ENCODE measurements at regions not wholly inside any gene's neighbourhood (a gene's known extent, or its start where the extent isn't known, plus 50 kb on each side); places are given as distances from the start of the nearest gene placed in this dataset.
"Not testable (repeated sequence)": the region's sequence is repeated elsewhere in the genome, so short reads cannot be mapped to it uniquely, and the experiment has no call there.

GRCh38 chr11:96540875-96541274 is 151.1 kb downstream of the JRKL start:
- Histone ChIP-seq H3K18ac (ENCODE audit: low read length) (no peak overlapping the region), H2BK15ac (replicated peaks; ENCODE audit: low read depth) (no peak overlapping the region), H2BK120ac (ENCODE audit: low read depth, low read length) (no peak overlapping the region), H3K4me3 (ENCODE audit: low read length) (no peak overlapping the region), H3K36me3 (ENCODE audit: control insufficient read depth, insufficient read depth, low read length) (no peaks in the 10 kb centered on the region), H3K27ac (ENCODE audit: low read depth, low read length) (no peak overlapping the region), H2AK5ac (ENCODE audit: low read length) (no peak overlapping the region), H3K4ac (ENCODE audit: low read depth, low read length) (no peak overlapping the region), H4K8ac (ENCODE audit: low read depth, low read length) (no peak overlapping the region), H3K79me2 (ENCODE audit: control insufficient read depth, insufficient read depth, low read length) (no peaks in the 10 kb centered on the region), H4K5ac (ENCODE audit: low read length) (no peak overlapping the region), H3K4me1 (ENCODE audit: control insufficient read depth, low read depth, low read length) (no peaks in the 10 kb centered on the region), H3K23ac (ENCODE audit: low read length) (no peak overlapping the region), H3K9ac (ENCODE audit: low read length) (no peak overlapping the region), H3K79me1 (ENCODE audit: low read length) (no peaks in the 10 kb centered on the region), H2BK5ac (ENCODE audit: low read length) (no peak overlapping the region), H3K4me2 (ENCODE audit: low read length) (no peak overlapping the region), H3K27me3 (ENCODE audit: insufficient read depth, low read length, poor library complexity) (no peaks in the 10 kb centered on the region), H3K56ac (ENCODE audit: low read length) (no peak overlapping the region)
- no CpG with 5 or more reads among the region's 1 CpG for WGBS (ENCODE audit: extremely low coverage, insufficient coverage, low lambda C conversion rate)
- no peak for DNase-seq

GRCh38 chr11:96543177-96543576 is 153.4 kb downstream of the JRKL start:
- DNase-seq, result no peak
- Histone ChIP-seq H3K79me2 (ENCODE audit: control insufficient read depth, insufficient read depth, low read length) (no peaks in the 10 kb centered on the region), H3K4me1 (ENCODE audit: control insufficient read depth, low read depth, low read length) (no peaks in the 10 kb centered on the region), H2AK5ac (ENCODE audit: low read length) (no peak overlapping the region), H2BK5ac (ENCODE audit: low read length) (no peak overlapping the region), H3K79me1 (ENCODE audit: low read length) (no peaks in the 10 kb centered on the region), H2BK120ac (ENCODE audit: low read depth, low read length) (no peak overlapping the region), H2BK15ac (replicated peaks; ENCODE audit: low read depth) (no peak overlapping the region), H4K8ac (ENCODE audit: low read depth, low read length) (no peak overlapping the region), H3K4me2 (ENCODE audit: low read length) (no peak overlapping the region), H4K5ac (ENCODE audit: low read length) (no peak overlapping the region), H3K56ac (ENCODE audit: low read length) (no peak overlapping the region), H3K36me3 (ENCODE audit: control insufficient read depth, insufficient read depth, low read length) (no peaks in the 10 kb centered on the region), H3K23ac (ENCODE audit: low read length) (no peak overlapping the region), H3K4ac (ENCODE audit: low read depth, low read length) (no peak overlapping the region), H3K27me3 (ENCODE audit: insufficient read depth, low read length, poor library complexity) (no peaks in the 10 kb centered on the region), H3K9ac (ENCODE audit: low read length) (no peak overlapping the region), H3K4me3 (ENCODE audit: low read length) (no peak overlapping the region), H3K27ac (ENCODE audit: low read depth, low read length) (no peak overlapping the region), H3K18ac (ENCODE audit: low read length) (no peak overlapping the region)
- WGBS (ENCODE audit: extremely low coverage, insufficient coverage, low lambda C conversion rate), result no CpG with 5 or more reads among the region's 3 CpGs

GRCh38 chr11:96545192-96545591 is 155.4 kb downstream of the JRKL start:
- H2BK120ac ChIP-seq (ENCODE audit: low read depth, low read length); H3K79me2 ChIP-seq (ENCODE audit: control insufficient read depth, insufficient read depth, low read length); H3K27me3 ChIP-seq (ENCODE audit: insufficient read depth, low read length, poor library complexity); H4K5ac ChIP-seq (ENCODE audit: low read length); H4K8ac ChIP-seq (ENCODE audit: low read depth, low read length); H3K36me3 ChIP-seq (ENCODE audit: control insufficient read depth, insufficient read depth, low read length); H3K4me3 ChIP-seq (ENCODE audit: low read length); H3K4me2 ChIP-seq (ENCODE audit: low read length); H3K56ac ChIP-seq (ENCODE audit: low read length); H3K9ac ChIP-seq (ENCODE audit: low read length); H3K23ac ChIP-seq (ENCODE audit: low read length); H2BK5ac ChIP-seq (ENCODE audit: low read length); H3K79me1 ChIP-seq (ENCODE audit: low read length); H2BK15ac ChIP-seq (replicated peaks; ENCODE audit: low read depth); H3K4ac ChIP-seq (ENCODE audit: low read depth, low read length); H3K4me1 ChIP-seq (ENCODE audit: control insufficient read depth, low read depth, low read length); H3K18ac ChIP-seq (ENCODE audit: low read length); H2AK5ac ChIP-seq (ENCODE audit: low read length); H3K27ac ChIP-seq (ENCODE audit: low read depth, low read length); DNase-seq: not testable (repeated sequence)
- WGBS (ENCODE audit: extremely low coverage, insufficient coverage, low lambda C conversion rate), result no CpG with 5 or more reads among the region's 8 CpGs

GRCh38 chr11:96551136-96551535 is 161.3 kb downstream of the JRKL start:
- Histone ChIP-seq H3K4me3 (ENCODE audit: low read length) (no peak overlapping the region), H4K5ac (ENCODE audit: low read length) (no peak overlapping the region), H3K4ac (ENCODE audit: low read depth, low read length) (no peak overlapping the region), H3K27me3 (ENCODE audit: insufficient read depth, low read length, poor library complexity) (no peaks in the 10 kb centered on the region), H2BK5ac (ENCODE audit: low read length) (no peak overlapping the region), H4K8ac (ENCODE audit: low read depth, low read length) (no peak overlapping the region), H2BK15ac (replicated peaks; ENCODE audit: low read depth) (no peak overlapping the region), H3K36me3 (ENCODE audit: control insufficient read depth, insufficient read depth, low read length) (no peaks in the 10 kb centered on the region), H3K4me2 (ENCODE audit: low read length) (no peak overlapping the region), H3K56ac (ENCODE audit: low read length) (no peak overlapping the region), H3K27ac (ENCODE audit: low read depth, low read length) (no peak overlapping the region), H2BK120ac (ENCODE audit: low read depth, low read length) (no peak overlapping the region), H3K4me1 (ENCODE audit: control insufficient read depth, low read depth, low read length) (no peaks in the 10 kb centered on the region), H3K23ac (ENCODE audit: low read length) (no peak overlapping the region), H3K9ac (ENCODE audit: low read length) (no peak overlapping the region), H2AK5ac (ENCODE audit: low read length) (no peak overlapping the region), H3K18ac (ENCODE audit: low read length) (no peak overlapping the region), H3K79me2 (ENCODE audit: control insufficient read depth, insufficient read depth, low read length) (no peaks in the 10 kb centered on the region), H3K79me1 (ENCODE audit: low read length) (no peaks in the 10 kb centered on the region)
- no peak for DNase-seq
- no CpG with 5 or more reads among the region's 5 CpGs for WGBS (ENCODE audit: extremely low coverage, insufficient coverage, low lambda C conversion rate)

- Histone ChIP-seq H4K5ac (ENCODE audit: low read length) (no peak overlapping the region), H4K8ac (ENCODE audit: low read depth, low read length) (no peak overlapping the region), H2AK5ac (ENCODE audit: low read length) (no peak overlapping the region), H3K27me3 (ENCODE audit: insufficient read depth, low read length, poor library complexity) (no peaks in the 10 kb centered on the region), H3K79me2 (ENCODE audit: control insufficient read depth, insufficient read depth, low read length) (no peaks in the 10 kb centered on the region), H3K36me3 (ENCODE audit: control insufficient read depth, insufficient read depth, low read length) (no peaks in the 10 kb centered on the region), H3K79me1 (ENCODE audit: low read length) (no peaks in the 10 kb centered on the region), H3K4me2 (ENCODE audit: low read length) (no peak overlapping the region), H2BK120ac (ENCODE audit: low read depth, low read length) (no peak overlapping the region), H3K4me1 (ENCODE audit: control insufficient read depth, low read depth, low read length) (no peaks in the 10 kb centered on the region), H3K9ac (ENCODE audit: low read length) (no peak overlapping the region), H3K18ac (ENCODE audit: low read length) (no peak overlapping the region), H3K4me3 (ENCODE audit: low read length) (no peak overlapping the region), H3K23ac (ENCODE audit: low read length) (no peak overlapping the region), H2BK15ac (replicated peaks; ENCODE audit: low read depth) (no peak overlapping the region), H3K27ac (ENCODE audit: low read depth, low read length) (no peak overlapping the region), H3K56ac (ENCODE audit: low read length) (no peak overlapping the region), H3K4ac (ENCODE audit: low read depth, low read length) (no peak overlapping the region), H2BK5ac (ENCODE audit: low read length) (no peak overlapping the region)
- 100% methylated on average over 1 of the region's 5 CpGs for WGBS (ENCODE audit: extremely low coverage, insufficient coverage, low lambda C conversion rate)
- DNase-seq, result no peak
Observed at GRCh38 chr11:96554236-96554820, 164.5 kb downstream of the JRKL start.

- H3K27me3 ChIP-seq (ENCODE audit: insufficient read depth, low read length, poor library complexity); H4K5ac ChIP-seq (ENCODE audit: low read length); H3K4me1 ChIP-seq (ENCODE audit: control insufficient read depth, low read depth, low read length); H2BK5ac ChIP-seq (ENCODE audit: low read length); H2BK15ac ChIP-seq (replicated peaks; ENCODE audit: low read depth); H3K79me2 ChIP-seq (ENCODE audit: control insufficient read depth, insufficient read depth, low read length); H3K4ac ChIP-seq (ENCODE audit: low read depth, low read length); DNase-seq; H3K23ac ChIP-seq (ENCODE audit: low read length); H3K36me3 ChIP-seq (ENCODE audit: control insufficient read depth, insufficient read depth, low read length); H3K79me1 ChIP-seq (ENCODE audit: low read length); H3K27ac ChIP-seq (ENCODE audit: low read depth, low read length); H3K4me3 ChIP-seq (ENCODE audit: low read length); H3K56ac ChIP-seq (ENCODE audit: low read length); H3K9ac ChIP-seq (ENCODE audit: low read length); H4K8ac ChIP-seq (ENCODE audit: low read depth, low read length); H2BK120ac ChIP-seq (ENCODE audit: low read depth, low read length); H3K4me2 ChIP-seq (ENCODE audit: low read length); H2AK5ac ChIP-seq (ENCODE audit: low read length); H3K18ac ChIP-seq (ENCODE audit: low read length): not testable (repeated sequence)
- WGBS (ENCODE audit: extremely low coverage, insufficient coverage, low lambda C conversion rate), result no CpG with 5 or more reads among the region's 10 CpGs
Observed at GRCh38 chr11:96555826-96556225, 166.0 kb downstream of the JRKL start.

All from mesendoderm (in vitro differentiated cells).